B cell (primary cell): ENCODE measurements at regions not wholly inside any gene's neighbourhood (a gene's known extent, or its start where the extent isn't known, plus 50 kb on each side); places are given as distances from the start of the nearest gene placed in this dataset.

Experiments
- CTCF ChIP-seq: fragments of 200-600 bp; IDR thresholded peaks from one replicate; pipeline ENCODE4 v1.8.0; 2022; ENCODE audit warnings: antibody characterized with exemption, mild to moderate bottlenecking
- EZH2 ChIP-seq: IDR thresholded peaks from 2 replicates; pipeline ENCODE4 v1.6.1; 2012; ENCODE audit warnings: borderline replicate concordance, low read depth, mild to moderate bottlenecking, moderate library complexity, low read length; ENCODE audit not compliant: insufficient read depth, poor library complexity, severe bottlenecking

GRCh38 chr11:109984634-109985289 is 108.4 kb upstream of the ZC3H12C start:
- TF ChIP-seq CTCF: no peak
- TF ChIP-seq EZH2: no peak
